ENCODE measurements at regions not wholly inside any gene's neighbourhood (a gene's known extent, or its start where the extent isn't known, plus 50 kb on each side); places are given as distances from the start of the nearest gene placed in this dataset.

DNA sequence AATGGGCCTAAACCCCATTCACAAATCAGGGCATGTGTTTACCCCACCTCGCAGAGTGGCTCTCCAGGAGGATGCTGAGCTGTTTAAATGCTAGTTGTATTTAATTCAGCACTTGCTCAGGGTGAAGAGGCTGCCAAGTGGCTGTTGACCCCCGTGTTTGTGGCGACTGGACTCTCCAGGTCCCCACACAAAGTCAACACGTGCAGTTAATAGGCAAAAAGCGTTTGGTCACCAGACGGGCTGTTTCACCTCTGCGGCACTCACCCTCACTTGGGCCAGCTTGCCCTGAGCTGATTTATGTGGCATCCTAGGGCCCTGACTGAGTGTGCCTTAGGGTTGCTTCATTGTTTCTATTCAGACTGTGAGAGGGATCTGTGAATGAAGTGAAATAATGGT lies 152.3 kb downstream of the GAS1 start:
- H3K27me3 Mint-ChIP-seq, result peaks cover 2% of the 10 kb centered on the region
- no peaks in the 10 kb centered on the region for H3K9me3 Mint-ChIP-seq (ENCODE audit: low read depth)
- H3K4me1 Mint-ChIP-seq (ENCODE audit: low read depth), result no peaks in the 10 kb centered on the region
- no peak overlapping the region for H3K4me3 Mint-ChIP-seq
- H3K36me3 Mint-ChIP-seq, result no peaks in the 10 kb centered on the region
- H3K27ac Mint-ChIP-seq, result no peak overlapping the region

- Mint-ChIP-seq H3K9me3 (ENCODE audit: low read depth) (no peaks in the 10 kb centered on the region), H3K27ac (no peak overlapping the region), H3K36me3 (no peaks in the 10 kb centered on the region), H3K4me1 (ENCODE audit: low read depth) (no peaks in the 10 kb centered on the region), H3K27me3 (peaks cover under 1% of the 10 kb centered on the region), H3K4me3 (no peak overlapping the region)
These were observed 152.8 kb downstream of the GAS1 start for GRCh38 chr9:86794391-86795046.

- H3K27me3 Mint-ChIP-seq, result no peaks in the 10 kb centered on the region
- H3K4me1 Mint-ChIP-seq (ENCODE audit: low read depth), result no peaks in the 10 kb centered on the region
- H3K9me3 Mint-ChIP-seq (ENCODE audit: low read depth), result no peaks in the 10 kb centered on the region
- no peak overlapping the region for H3K27ac Mint-ChIP-seq
- H3K36me3 Mint-ChIP-seq, result no peaks in the 10 kb centered on the region
- H3K4me3 Mint-ChIP-seq, result no peak overlapping the region
These were observed 155.2 kb downstream of the GAS1 start for GRCh38 chr9:86792136-86792535.

- Mint-ChIP-seq H3K27ac (no peak overlapping the region), H3K4me1 (ENCODE audit: low read depth) (no peaks in the 10 kb centered on the region), H3K4me3 (no peak overlapping the region), H3K36me3 (no peaks in the 10 kb centered on the region), H3K9me3 (ENCODE audit: low read depth) (no peaks in the 10 kb centered on the region), H3K27me3 (no peaks in the 10 kb centered on the region)
These were observed 156.5 kb downstream of the GAS1 start for GRCh38 chr9:86790805-86791204.

- Mint-ChIP-seq H3K36me3 (no peaks in the 10 kb centered on the region), H3K27ac (no peak overlapping the region), H3K9me3 (ENCODE audit: low read depth) (no peaks in the 10 kb centered on the region), H3K27me3 (no peaks in the 10 kb centered on the region), H3K4me3 (no peak overlapping the region), H3K4me1 (ENCODE audit: low read depth) (no peaks in the 10 kb centered on the region)
These were observed 158.8 kb downstream of the GAS1 start for GRCh38 chr9:86788456-86788855.

DNA sequence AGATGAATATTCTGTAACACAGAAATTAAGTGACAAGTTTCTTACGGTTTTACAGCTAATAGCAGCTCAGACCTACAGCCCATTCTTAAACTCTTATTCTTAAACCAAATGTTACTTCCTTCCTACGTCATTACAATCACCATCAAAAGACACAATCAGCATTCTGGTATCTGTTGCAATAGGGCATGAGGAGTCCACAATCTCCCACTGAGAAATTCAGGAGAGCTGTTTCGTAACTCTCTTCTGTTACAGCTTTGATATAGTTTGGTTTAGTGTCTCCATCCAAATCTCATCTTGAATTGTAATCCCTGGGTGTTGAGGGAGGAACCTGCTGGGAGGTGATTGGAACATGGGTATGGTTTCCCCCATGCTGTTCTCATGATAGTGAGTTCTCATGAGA lies 163.4 kb downstream of the GAS1 start:
- H3K4me3 Mint-ChIP-seq, result no peak overlapping the region
- no peaks in the 10 kb centered on the region for H3K4me1 Mint-ChIP-seq (ENCODE audit: low read depth)
- H3K27me3 Mint-ChIP-seq, result peaks cover 2% of the 10 kb centered on the region
- H3K36me3 Mint-ChIP-seq, result no peaks in the 10 kb centered on the region
- no peak overlapping the region for H3K27ac Mint-ChIP-seq
- H3K9me3 Mint-ChIP-seq (ENCODE audit: low read depth), result no peaks in the 10 kb centered on the region

GRCh38 chr9:86782831-86783230 lies 164.5 kb downstream of the GAS1 start:
- Mint-ChIP-seq H3K27ac (no peak overlapping the region), H3K36me3 (no peaks in the 10 kb centered on the region), H3K9me3 (ENCODE audit: low read depth) (no peaks in the 10 kb centered on the region), H3K4me1 (ENCODE audit: low read depth) (no peaks in the 10 kb centered on the region), H3K27me3 (peaks cover 2% of the 10 kb centered on the region), H3K4me3 (no peak overlapping the region)

DNA sequence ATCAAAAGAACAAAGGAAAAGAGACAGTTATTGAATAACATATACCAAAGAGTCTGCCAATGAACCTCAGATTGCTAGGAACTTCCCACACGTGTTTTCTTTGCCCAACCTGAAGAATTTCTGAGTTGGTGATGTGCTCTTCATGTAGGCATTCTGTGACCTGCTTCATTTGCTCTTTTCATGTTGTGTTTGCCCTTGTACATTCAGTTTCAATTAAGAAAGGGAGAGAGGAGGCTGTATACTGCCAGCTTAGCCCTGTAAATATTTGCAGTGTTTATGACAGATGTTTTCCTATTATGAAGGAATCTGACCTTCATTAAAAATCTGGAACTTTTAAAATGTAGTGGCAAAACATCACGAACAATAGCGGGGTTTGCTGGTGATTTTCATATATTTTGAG lies 168.5 kb downstream of the GAS1 start:
- Mint-ChIP-seq H3K4me1 (ENCODE audit: low read depth) (no peaks in the 10 kb centered on the region), H3K27ac (no peak overlapping the region), H3K36me3 (no peaks in the 10 kb centered on the region), H3K4me3 (no peak overlapping the region), H3K27me3 (peaks cover 2% of the 10 kb centered on the region), H3K9me3 (ENCODE audit: low read depth) (no peaks in the 10 kb centered on the region)

GRCh38 chr9:86775718-86776117 lies 171.6 kb downstream of the GAS1 start:
- Mint-ChIP-seq H3K9me3 (ENCODE audit: low read depth) (no peaks in the 10 kb centered on the region), H3K27ac (no peak overlapping the region), H3K27me3 (peaks cover 4% of the 10 kb centered on the region), H3K4me1 (ENCODE audit: low read depth) (no peaks in the 10 kb centered on the region), H3K4me3 (no peak overlapping the region), H3K36me3 (no peaks in the 10 kb centered on the region)

DNA sequence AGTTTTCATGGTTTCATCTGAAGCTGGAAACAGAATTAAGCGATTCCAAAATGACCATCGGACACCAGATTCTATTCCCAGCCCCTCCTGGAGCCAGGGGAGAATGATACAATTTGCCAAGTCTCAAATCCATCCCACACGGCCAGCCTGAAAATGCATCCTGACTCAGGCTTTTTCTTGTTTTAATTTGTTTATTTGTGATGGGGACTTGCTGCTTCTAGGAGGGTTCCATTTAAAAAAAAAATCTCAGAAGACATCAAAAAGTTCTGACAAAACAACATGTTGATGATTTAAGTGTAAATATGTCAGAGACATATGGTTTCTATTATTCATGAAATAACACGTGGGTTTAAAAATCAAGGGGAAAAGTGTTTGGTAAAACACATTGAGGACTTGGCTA lies 173.2 kb downstream of the GAS1 start:
- peaks cover 2% of the 10 kb centered on the region for H3K27me3 Mint-ChIP-seq
- H3K4me1 Mint-ChIP-seq (ENCODE audit: low read depth), result no peaks in the 10 kb centered on the region
- H3K36me3 Mint-ChIP-seq, result no peaks in the 10 kb centered on the region
- no peaks in the 10 kb centered on the region for H3K9me3 Mint-ChIP-seq (ENCODE audit: low read depth)
- no peak overlapping the region for H3K4me3 Mint-ChIP-seq
- no peak overlapping the region for H3K27ac Mint-ChIP-seq

- no peaks in the 10 kb centered on the region for H3K36me3 Mint-ChIP-seq
- no peak overlapping the region for H3K27ac Mint-ChIP-seq
- H3K4me3 Mint-ChIP-seq, result no peak overlapping the region
- no peaks in the 10 kb centered on the region for H3K4me1 Mint-ChIP-seq (ENCODE audit: low read depth)
- peaks cover 6% of the 10 kb centered on the region for H3K27me3 Mint-ChIP-seq
- H3K9me3 Mint-ChIP-seq (ENCODE audit: low read depth), result no peaks in the 10 kb centered on the region
These were observed 173.8 kb downstream of the GAS1 start for GRCh38 chr9:86773422-86773945.

DNA sequence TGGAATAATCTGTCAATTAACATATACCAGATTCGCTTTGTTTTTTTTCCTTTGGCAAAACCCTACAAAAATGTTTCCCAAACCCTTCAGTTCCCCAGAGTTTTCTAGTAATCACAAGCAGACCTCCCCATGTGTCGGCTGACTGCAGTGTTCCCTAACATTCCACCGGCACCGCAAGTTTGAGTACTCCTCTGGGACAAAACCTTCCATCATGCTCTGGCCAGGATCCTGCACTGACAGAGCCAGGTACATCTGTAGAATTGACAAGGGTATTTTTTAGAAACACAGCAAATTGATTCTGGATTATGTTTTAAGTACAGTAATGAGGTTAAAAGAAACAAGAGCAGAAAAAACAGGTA lies 174.7 kb downstream of the GAS1 start:
- Mint-ChIP-seq H3K27ac (no peak overlapping the region), H3K27me3 (peaks cover 8% of the 10 kb centered on the region), H3K4me3 (no peak overlapping the region), H3K4me1 (ENCODE audit: low read depth) (no peaks in the 10 kb centered on the region), H3K36me3 (no peaks in the 10 kb centered on the region), H3K9me3 (ENCODE audit: low read depth) (no peaks in the 10 kb centered on the region)

DNA sequence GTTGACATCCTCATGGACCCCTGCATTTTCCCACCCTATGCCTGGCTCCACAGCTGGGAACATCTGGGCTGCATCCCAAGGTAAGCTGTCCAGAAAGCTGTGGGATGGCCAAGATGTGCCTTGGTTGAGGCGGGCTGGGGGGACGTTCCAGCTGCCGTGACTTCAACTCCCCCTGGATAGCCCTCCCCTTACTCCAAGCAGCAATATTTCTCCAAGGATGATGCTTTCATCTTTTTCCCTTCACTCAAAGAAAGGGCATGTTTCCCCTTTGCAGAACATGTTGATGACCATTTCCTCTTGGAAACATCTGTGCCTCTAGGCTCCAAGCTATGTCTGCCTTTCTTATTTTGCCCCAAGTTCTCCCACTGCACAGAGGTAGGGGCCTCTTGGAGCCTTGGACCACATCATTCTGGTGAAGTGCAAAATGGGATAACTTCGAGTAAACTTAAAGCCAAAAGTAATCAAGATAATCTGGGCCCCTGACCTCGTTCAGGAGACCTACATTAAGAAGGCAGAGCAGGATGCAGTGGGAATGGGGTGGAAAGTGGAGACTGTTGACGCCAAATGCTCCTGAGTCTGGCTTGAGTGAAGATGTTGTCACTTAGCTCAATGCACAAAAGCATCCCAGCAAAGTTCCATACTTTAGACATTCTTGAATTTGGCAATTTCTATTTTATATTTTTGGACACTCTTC lies 175.2 kb downstream of the GAS1 start:
- no peaks in the 10 kb centered on the region for H3K4me1 Mint-ChIP-seq (ENCODE audit: low read depth)
- H3K9me3 Mint-ChIP-seq (ENCODE audit: low read depth), result no peaks in the 10 kb centered on the region
- H3K27me3 Mint-ChIP-seq, result peaks cover 8% of the 10 kb centered on the region
- H3K27ac Mint-ChIP-seq, result no peak overlapping the region
- H3K36me3 Mint-ChIP-seq, result no peaks in the 10 kb centered on the region
- no peak overlapping the region for H3K4me3 Mint-ChIP-seq

DNA sequence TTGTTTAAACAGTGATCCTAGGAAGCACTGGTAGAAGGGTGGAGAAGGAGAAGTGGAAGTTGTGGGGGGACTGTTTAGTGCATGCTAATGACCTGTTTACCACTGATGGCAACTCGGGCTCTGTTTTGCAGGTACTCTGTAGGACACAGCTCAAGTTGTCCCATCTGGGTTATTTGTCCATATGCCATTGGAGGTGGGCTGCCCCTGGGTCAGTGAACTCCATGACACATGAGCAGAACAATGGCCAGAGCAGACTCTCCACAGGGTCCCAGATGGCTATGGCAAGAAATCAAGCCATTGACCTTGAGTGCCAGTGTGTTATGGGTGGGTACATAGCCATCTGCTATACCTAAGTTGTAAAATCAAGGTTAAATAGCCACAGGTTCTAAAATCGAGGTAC lies 175.9 kb downstream of the GAS1 start:
- peaks cover 8% of the 10 kb centered on the region for H3K27me3 Mint-ChIP-seq
- no peaks in the 10 kb centered on the region for H3K9me3 Mint-ChIP-seq (ENCODE audit: low read depth)
- H3K4me3 Mint-ChIP-seq, result no peak overlapping the region
- H3K36me3 Mint-ChIP-seq, result no peaks in the 10 kb centered on the region
- H3K27ac Mint-ChIP-seq, result no peak overlapping the region
- no peaks in the 10 kb centered on the region for H3K4me1 Mint-ChIP-seq (ENCODE audit: low read depth)

- Mint-ChIP-seq H3K36me3 (no peaks in the 10 kb centered on the region), H3K27me3 (peaks cover 8% of the 10 kb centered on the region), H3K4me3 (no peak overlapping the region), H3K4me1 (ENCODE audit: low read depth) (no peaks in the 10 kb centered on the region), H3K9me3 (ENCODE audit: low read depth) (no peaks in the 10 kb centered on the region), H3K27ac (no peak overlapping the region)
These were observed 178.6 kb downstream of the GAS1 start for GRCh38 chr9:86768709-86769108.

- no peaks in the 10 kb centered on the region for H3K36me3 Mint-ChIP-seq
- no peak overlapping the region for H3K4me3 Mint-ChIP-seq
- peaks cover 8% of the 10 kb centered on the region for H3K27me3 Mint-ChIP-seq
- H3K27ac Mint-ChIP-seq, result no peak overlapping the region
- no peaks in the 10 kb centered on the region for H3K9me3 Mint-ChIP-seq (ENCODE audit: low read depth)
- no peaks in the 10 kb centered on the region for H3K4me1 Mint-ChIP-seq (ENCODE audit: low read depth)
These were observed 179.3 kb downstream of the GAS1 start for GRCh38 chr9:86768020-86768419.
